HG02884 (cell line): ENCODE measurements at regions not wholly inside any gene's neighbourhood (a gene's known extent, or its start where the extent isn't known, plus 50 kb on each side); places are given as distances from the start of the nearest gene placed in this dataset.

Experiments used
- ATAC-seq: cut with Tn5 transposase; IDR thresholded peaks from one replicate; pipeline ENCODE4 v1.9.1; 2021; ENCODE audit warnings: mild to moderate bottlenecking, moderate library complexity; ENCODE audit not compliant: unreplicated experiment

GRCh38 chr14:98543074-98543473, 728.9 kb downstream of the BCL11B start:
- ATAC-seq = no peak

- ATAC-seq = no peak
These were observed 727.8 kb downstream of the BCL11B start for GRCh38 chr14:98544174-98544573.

GRCh38 chr14:98545181-98545580, 726.8 kb downstream of the BCL11B start:
- ATAC-seq = no peak

- no peak for ATAC-seq
These were observed 723.8 kb downstream of the BCL11B start for GRCh38 chr14:98548071-98548686.

- no peak for ATAC-seq
These were observed 721.0 kb downstream of the BCL11B start for GRCh38 chr14:98551028-98551427.

GRCh38 chr14:98555440-98555839, 716.6 kb downstream of the BCL11B start:
- ATAC-seq = no peak

GRCh38 chr14:98564006-98564405, 708.0 kb downstream of the BCL11B start:
- no peak for ATAC-seq

- no peak for ATAC-seq
These were observed 707.5 kb downstream of the BCL11B start for GRCh38 chr14:98564541-98564940.

- no peak for ATAC-seq
These were observed 700.9 kb downstream of the BCL11B start for GRCh38 chr14:98571104-98571503.

- ATAC-seq = no peak
These were observed 698.9 kb downstream of the BCL11B start for GRCh38 chr14:98573082-98573481.

GRCh38 chr14:98576463-98576862, 695.5 kb downstream of the BCL11B start:
- ATAC-seq = no peak

GRCh38 chr14:98578204-98578603, 693.8 kb downstream of the BCL11B start:
- ATAC-seq = no peak

GRCh38 chr14:98579140-98579539, 692.9 kb downstream of the BCL11B start:
- no peak for ATAC-seq

- no peak for ATAC-seq
These were observed 691.8 kb downstream of the BCL11B start for GRCh38 chr14:98580131-98580678.

- ATAC-seq = no peak
These were observed 689.7 kb downstream of the BCL11B start for GRCh38 chr14:98582276-98582675.

GRCh38 chr14:98591161-98591560, 680.8 kb downstream of the BCL11B start:
- ATAC-seq = no peak

- no peak for ATAC-seq
These were observed 679.3 kb downstream of the BCL11B start for GRCh38 chr14:98592611-98593170.

- ATAC-seq = no peak
These were observed 678.6 kb downstream of the BCL11B start for GRCh38 chr14:98593361-98593761.

- ATAC-seq = no peak
These were observed 677.8 kb downstream of the BCL11B start for GRCh38 chr14:98594156-98594555.

- no peak for ATAC-seq
These were observed 673.4 kb downstream of the BCL11B start for GRCh38 chr14:98598576-98598975.

GRCh38 chr14:98599082-98599481, 672.9 kb downstream of the BCL11B start:
- no peak for ATAC-seq

- no peak for ATAC-seq
These were observed 669.0 kb downstream of the BCL11B start for GRCh38 chr14:98602983-98603382.

- no peak for ATAC-seq
These were observed 667.0 kb downstream of the BCL11B start for GRCh38 chr14:98605043-98605442.
